RWPE2 (cell line): ENCODE measurements at regions not wholly inside any gene's neighbourhood (a gene's known extent, or its start where the extent isn't known, plus 50 kb on each side); places are given as distances from the start of the nearest gene placed in this dataset.
"Not testable (repeated sequence)": the region's sequence is repeated elsewhere in the genome, so short reads cannot be mapped to it uniquely, and the experiment has no call there.

Experiments
- ATAC-seq: fragments of 200-7000 bp; cut with Tn5 transposase; 3 replicates; pipeline ENCODE4 v1.9.1; 2021; ENCODE audit warnings: low read depth
- DNase-seq: peaks from one replicate; pipeline ENCODE4 v3.0.0-alpha.2; 2020; ENCODE audit warnings: low spot score
- H3K27ac ChIP-seq: fragments of 450-650 bp; 2 replicates; pipeline ENCODE4 v1.5.1; 2017; ENCODE audit warnings: mild to moderate bottlenecking; ENCODE audit not compliant: poor library complexity, severe bottlenecking
- H3K27me3 ChIP-seq: fragments of 250-450 bp; sonication (Bioruptor Pico); 2 replicates; pipeline ENCODE4 v1.5.1; 2021; ENCODE audit warnings: mild to moderate bottlenecking, moderate library complexity; ENCODE audit not compliant: insufficient read depth, poor library complexity, severe bottlenecking
- H3K36me3 ChIP-seq: fragments of 250-450 bp; sonication (Bioruptor Pico); 2 replicates; pipeline ENCODE4 v1.5.1; 2020; ENCODE audit warnings: low read depth, mild to moderate bottlenecking, moderate library complexity
- H3K4me1 ChIP-seq: fragments of 250-450 bp; sonication (Bioruptor Pico); 2 replicates; pipeline ENCODE4 v1.5.1; 2021; ENCODE audit warnings: mild to moderate bottlenecking, moderate library complexity; ENCODE audit not compliant: insufficient read depth, poor library complexity, severe bottlenecking
- H3K4me3 ChIP-seq: fragments of 250-450 bp; sonication (Bioruptor Pico); 2 replicates; pipeline ENCODE4 v1.5.1; 2021; ENCODE audit warnings: mild to moderate bottlenecking, moderate library complexity; ENCODE audit not compliant: severe bottlenecking
- H3K9me3 ChIP-seq: fragments of 250-450 bp; sonication (Bioruptor Pico); 2 replicates; pipeline ENCODE4 v1.5.1; 2021; ENCODE audit warnings: mild to moderate bottlenecking, moderate library complexity; ENCODE audit not compliant: severe bottlenecking
- TF ChIP-seq, protein P1 (sequence below): fragments of 450-650 bp; IDR thresholded peaks from one replicate; pipeline ENCODE4 v1.5.1; 2017; ENCODE audit warnings: mild to moderate bottlenecking, moderate library complexity; ENCODE audit not compliant: poor library complexity, severe bottlenecking

DNA sequence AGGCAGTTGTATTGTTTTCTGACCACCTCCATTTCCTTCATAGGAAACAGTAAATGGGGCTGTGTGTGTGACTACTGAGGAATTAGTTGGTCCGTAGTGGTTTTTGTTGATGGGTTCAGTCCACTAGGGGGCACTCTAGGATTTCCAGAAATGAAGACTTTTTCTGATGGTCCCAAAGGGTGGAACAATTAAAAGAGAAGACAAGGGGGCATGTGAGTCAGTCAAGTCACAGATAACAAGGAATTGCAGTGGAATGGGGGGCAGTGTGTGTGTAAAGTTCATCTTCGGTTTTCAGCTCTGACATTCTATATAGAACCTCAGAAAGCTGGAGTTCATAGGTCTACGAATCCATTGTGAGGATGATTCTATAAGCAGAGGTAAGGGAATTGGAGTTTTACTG lies 186.6 kb upstream of the OR4E1 start:
- Histone ChIP-seq H3K36me3 (no peaks in the 10 kb centered on the region), H3K4me3 (no peak overlapping the region), H3K27ac (no peak overlapping the region), H3K9me3 (no peaks in the 10 kb centered on the region), H3K27me3 (peaks cover 50% of the 10 kb centered on the region), H3K4me1 (no peaks in the 10 kb centered on the region)
- TF ChIP-seq, protein P1, sequence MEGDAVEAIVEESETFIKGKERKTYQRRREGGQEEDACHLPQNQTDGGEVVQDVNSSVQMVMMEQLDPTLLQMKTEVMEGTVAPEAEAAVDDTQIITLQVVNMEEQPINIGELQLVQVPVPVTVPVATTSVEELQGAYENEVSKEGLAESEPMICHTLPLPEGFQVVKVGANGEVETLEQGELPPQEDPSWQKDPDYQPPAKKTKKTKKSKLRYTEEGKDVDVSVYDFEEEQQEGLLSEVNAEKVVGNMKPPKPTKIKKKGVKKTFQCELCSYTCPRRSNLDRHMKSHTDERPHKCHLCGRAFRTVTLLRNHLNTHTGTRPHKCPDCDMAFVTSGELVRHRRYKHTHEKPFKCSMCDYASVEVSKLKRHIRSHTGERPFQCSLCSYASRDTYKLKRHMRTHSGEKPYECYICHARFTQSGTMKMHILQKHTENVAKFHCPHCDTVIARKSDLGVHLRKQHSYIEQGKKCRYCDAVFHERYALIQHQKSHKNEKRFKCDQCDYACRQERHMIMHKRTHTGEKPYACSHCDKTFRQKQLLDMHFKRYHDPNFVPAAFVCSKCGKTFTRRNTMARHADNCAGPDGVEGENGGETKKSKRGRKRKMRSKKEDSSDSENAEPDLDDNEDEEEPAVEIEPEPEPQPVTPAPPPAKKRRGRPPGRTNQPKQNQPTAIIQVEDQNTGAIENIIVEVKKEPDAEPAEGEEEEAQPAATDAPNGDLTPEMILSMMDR = peak; percentile 56
- ATAC-seq = no peak
- DNase-seq = no peak

DNA sequence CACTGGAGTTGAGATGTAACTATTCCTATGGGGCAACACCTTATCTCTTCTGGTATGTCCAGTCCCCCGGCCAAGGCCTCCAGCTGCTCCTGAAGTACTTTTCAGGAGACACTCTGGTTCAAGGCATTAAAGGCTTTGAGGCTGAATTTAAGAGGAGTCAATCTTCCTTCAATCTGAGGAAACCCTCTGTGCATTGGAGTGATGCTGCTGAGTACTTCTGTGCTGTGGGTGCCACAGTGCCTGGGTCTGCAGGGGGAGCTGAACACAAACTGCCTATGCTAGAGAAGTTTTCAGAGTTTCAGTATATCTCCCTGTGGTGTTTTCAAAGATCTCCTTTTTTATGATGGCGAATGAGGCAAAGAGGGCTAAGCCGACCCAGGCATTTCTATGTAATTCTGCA lies 179.2 kb upstream of the OR4E1 start:
- Histone ChIP-seq H3K27me3 (peaks cover 60% of the 10 kb centered on the region), H3K27ac (no peak overlapping the region), H3K4me1 (no peaks in the 10 kb centered on the region), H3K9me3 (no peaks in the 10 kb centered on the region), H3K36me3 (no peaks in the 10 kb centered on the region), H3K4me3 (no peak overlapping the region)
- DNase-seq = no peak
- TF ChIP-seq, protein P1 = no peak
- no peak for ATAC-seq

DNA sequence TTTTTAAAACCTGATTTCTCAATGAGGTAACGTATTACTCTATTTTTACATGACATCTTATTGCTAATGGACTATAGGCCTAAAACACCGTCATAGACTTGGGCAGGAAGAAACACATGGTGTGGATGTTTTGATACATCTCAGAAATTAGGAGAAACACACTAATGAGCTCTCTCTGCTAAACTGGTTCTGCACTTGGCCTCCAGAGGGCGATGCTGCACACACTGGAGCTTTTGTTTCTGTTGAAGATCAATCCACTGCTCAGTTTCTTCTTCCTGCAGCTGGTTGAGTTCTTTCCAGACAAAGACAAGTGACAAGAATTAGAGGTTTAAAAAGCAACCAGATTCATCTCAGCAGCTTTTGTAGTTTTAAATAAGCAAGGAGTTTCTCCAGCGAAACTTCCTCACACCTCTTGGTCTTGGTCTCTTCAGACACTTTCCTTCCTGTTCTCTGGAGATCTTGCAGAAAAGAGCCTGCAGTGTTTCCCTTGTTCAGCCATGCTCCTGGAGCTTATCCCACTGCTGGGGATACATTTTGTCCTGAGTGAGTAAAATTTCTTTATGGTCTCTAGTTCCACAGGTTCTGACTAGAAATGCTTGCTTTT lies 178.5 kb upstream of the OR4E1 start:
- no peaks in the 10 kb centered on the region for H3K4me1 ChIP-seq
- TF ChIP-seq, protein P1 = peak; percentile 95
- peak; percentile 66; the same call in 2 of the 3 replicates for ATAC-seq
- peaks cover 56% of the 10 kb centered on the region for H3K27me3 ChIP-seq
- DNase-seq = no peak
- no peak overlapping the region for H3K27ac ChIP-seq
- H3K4me3 ChIP-seq = no peak overlapping the region
- no peaks in the 10 kb centered on the region for H3K36me3 ChIP-seq
- no peaks in the 10 kb centered on the region for H3K9me3 ChIP-seq

DNA sequence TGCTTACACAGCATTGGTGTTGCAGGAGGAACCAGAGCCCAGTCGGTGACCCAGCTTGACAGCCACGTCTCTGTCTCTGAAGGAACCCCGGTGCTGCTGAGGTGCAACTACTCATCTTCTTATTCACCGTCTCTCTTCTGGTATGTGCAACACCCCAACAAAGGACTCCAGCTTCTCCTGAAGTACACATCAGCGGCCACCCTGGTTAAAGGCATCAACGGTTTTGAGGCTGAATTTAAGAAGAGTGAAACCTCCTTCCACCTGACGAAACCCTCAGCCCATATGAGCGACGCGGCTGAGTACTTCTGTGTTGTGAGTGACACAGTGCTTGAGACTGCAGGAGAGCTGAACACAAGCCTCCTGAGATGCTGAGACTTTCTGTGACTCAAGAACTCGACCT lies 173.3 kb upstream of the OR4E1 start:
- 0 out of 3 replicates have a peak, but pooled peaks have one; percentile 25 for ATAC-seq
- H3K4me1 ChIP-seq, H3K9me3 ChIP-seq, H3K27ac ChIP-seq, DNase-seq, H3K4me3 ChIP-seq, H3K36me3 ChIP-seq: not testable (repeated sequence)
- peaks cover 58% of the 10 kb centered on the region for H3K27me3 ChIP-seq

DNA sequence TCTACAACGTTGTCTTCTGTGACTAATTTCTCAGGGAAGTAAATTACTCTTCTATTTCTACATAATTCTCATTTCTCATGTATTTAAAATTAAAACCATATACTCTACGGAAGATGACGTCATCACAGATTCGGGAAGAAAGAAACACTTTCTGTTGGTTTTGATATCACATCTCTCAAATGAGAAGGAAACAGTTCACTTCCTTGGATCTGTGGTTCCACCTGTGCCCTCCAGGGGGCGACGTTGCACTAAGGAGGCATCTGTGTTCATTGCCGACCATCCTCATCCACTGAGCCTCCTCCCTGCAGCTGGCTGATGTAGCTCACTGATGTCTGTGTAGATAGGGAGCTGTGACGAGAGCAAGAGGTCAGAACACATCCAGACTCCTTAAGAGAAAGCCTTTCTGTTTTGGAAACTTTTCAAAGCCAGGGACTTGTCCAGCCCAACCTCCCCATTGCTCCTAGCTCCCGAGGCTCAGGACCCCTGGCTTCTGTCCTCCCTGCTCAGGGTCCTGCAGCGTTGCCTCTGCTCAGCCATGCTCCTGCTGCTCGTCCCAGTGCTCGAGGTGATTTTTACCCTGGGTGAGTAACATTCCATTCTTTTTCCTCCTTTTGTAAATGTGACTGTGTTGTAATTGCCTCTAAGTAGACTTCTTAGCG lies 172.7 kb upstream of the OR4E1 start:
- H3K4me3 ChIP-seq = no peak overlapping the region
- H3K27ac ChIP-seq = no peak overlapping the region
- DNase-seq (no peak), ATAC-seq (peak; percentile 47; the same call in 2 of the 3 replicates)
- H3K9me3 ChIP-seq = no peaks in the 10 kb centered on the region
- H3K27me3 ChIP-seq = peaks cover 61% of the 10 kb centered on the region
- no peaks in the 10 kb centered on the region for H3K36me3 ChIP-seq
- no peaks in the 10 kb centered on the region for H3K4me1 ChIP-seq
- TF ChIP-seq, protein P1 = peak; percentile 81
